ENCODE measurements at regions not wholly inside any gene's neighbourhood (a gene's known extent, or its start where the extent isn't known, plus 50 kb on each side); places are given as distances from the start of the nearest gene placed in this dataset.

DNA sequence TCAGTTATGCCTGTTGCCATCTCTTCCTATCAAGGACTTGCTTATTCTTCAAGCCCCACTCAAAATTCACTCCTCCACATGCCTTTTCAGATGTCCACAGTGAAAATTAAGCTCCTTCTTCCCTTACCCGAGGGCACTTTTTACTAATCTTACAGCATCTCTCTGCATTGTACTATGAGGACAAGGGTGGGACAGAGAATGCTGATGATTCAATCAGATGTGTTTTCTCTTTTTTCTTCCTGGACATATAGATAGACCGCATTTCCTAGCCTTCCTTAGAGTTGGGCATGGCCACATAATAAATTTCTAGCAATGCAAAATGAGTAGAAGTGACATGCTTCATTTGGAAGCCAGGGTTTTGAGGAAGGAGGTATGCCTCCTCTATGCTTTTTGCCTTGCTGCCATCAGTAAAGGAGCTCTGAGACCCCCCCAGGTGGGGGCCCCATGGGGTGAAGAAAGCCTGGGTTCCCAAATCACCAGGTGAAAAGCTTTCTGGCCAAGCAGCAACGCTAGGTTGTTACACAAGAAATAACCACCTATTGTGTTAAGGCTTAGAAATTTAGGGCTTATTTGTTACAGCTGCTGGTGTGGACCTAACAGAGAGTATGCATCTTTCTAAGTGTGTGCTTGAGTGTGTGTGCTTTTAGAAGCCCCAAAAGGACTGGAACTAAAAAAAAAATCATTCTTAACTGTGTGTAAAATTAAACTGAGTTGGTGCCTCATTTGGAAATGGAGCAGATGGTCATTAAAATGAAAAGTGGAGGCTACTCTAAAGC, 424.5 kb downstream of the STK39 start:
- TF ChIP-seq CTCF (IDR thresholded peaks at IDR 0.05) = no peak
- TF ChIP-seq EP300 (IDR thresholded peaks at IDR 0.05; ENCODE audit: borderline replicate concordance in 1 of 2, low read depth in 1 of 2, low read length in 1 of 2) = no peak
- TF ChIP-seq, protein P1, sequence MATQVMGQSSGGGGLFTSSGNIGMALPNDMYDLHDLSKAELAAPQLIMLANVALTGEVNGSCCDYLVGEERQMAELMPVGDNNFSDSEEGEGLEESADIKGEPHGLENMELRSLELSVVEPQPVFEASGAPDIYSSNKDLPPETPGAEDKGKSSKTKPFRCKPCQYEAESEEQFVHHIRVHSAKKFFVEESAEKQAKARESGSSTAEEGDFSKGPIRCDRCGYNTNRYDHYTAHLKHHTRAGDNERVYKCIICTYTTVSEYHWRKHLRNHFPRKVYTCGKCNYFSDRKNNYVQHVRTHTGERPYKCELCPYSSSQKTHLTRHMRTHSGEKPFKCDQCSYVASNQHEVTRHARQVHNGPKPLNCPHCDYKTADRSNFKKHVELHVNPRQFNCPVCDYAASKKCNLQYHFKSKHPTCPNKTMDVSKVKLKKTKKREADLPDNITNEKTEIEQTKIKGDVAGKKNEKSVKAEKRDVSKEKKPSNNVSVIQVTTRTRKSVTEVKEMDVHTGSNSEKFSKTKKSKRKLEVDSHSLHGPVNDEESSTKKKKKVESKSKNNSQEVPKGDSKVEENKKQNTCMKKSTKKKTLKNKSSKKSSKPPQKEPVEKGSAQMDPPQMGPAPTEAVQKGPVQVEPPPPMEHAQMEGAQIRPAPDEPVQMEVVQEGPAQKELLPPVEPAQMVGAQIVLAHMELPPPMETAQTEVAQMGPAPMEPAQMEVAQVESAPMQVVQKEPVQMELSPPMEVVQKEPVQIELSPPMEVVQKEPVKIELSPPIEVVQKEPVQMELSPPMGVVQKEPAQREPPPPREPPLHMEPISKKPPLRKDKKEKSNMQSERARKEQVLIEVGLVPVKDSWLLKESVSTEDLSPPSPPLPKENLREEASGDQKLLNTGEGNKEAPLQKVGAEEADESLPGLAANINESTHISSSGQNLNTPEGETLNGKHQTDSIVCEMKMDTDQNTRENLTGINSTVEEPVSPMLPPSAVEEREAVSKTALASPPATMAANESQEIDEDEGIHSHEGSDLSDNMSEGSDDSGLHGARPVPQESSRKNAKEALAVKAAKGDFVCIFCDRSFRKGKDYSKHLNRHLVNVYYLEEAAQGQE (IDR thresholded peaks at IDR 0.05; ENCODE audit: low read depth, low read length) = no peak
- TF ChIP-seq GABPA (IDR thresholded peaks at IDR 0.05; ENCODE audit: low read depth) = no peak

All from SK-N-SH (cell line).